Ovary (tissue), 3 donors: ENCODE measurements at regions not wholly inside any gene's neighbourhood (a gene's known extent, or its start where the extent isn't known, plus 50 kb on each side); places are given as distances from the start of the nearest gene placed in this dataset.

Experiments
- CTCF ChIP-seq, 3 donors: fragments of 450-650 bp in 2 of 3; fragments of 200-600 bp in 1 of 3; IDR thresholded peaks; one replicate each; pipeline versions ENCODE4 v1.5.1 to v1.8.0; 2016 to 2022; ENCODE audit warnings: antibody characterized with exemption in 3 of 3, mild to moderate bottlenecking in 1 of 3
- POLR2A ChIP-seq: fragments of 450-650 bp; IDR thresholded peaks from one replicate; pipeline ENCODE4 v1.6.1; 2017; ENCODE audit warnings: antibody characterized with exemption, mild to moderate bottlenecking, moderate library complexity
- donor health status: DM: no; HTN: no; CAD: no.

GRCh38 chr10:33071857-33072256, 113.8 kb upstream of the ITGB1 start:
- TF ChIP-seq CTCF (IDR thresholded peaks at IDR 0.05), result no peak
- TF ChIP-seq POLR2A, result no peak
